Mesothelial cell of epicardium (in vitro differentiated cells): ENCODE measurements at regions not wholly inside any gene's neighbourhood (a gene's known extent, or its start where the extent isn't known, plus 50 kb on each side); places are given as distances from the start of the nearest gene placed in this dataset.

Experiments used
- DNase-seq, 2 experiments: peaks; one replicate each; pipeline ENCODE4 v3.0.0; 2021; ENCODE audit warnings: low spot score in 2 of 2; ENCODE audit not compliant: unreplicated experiment in 2 of 2
- H3K27ac Mint-ChIP-seq: 2 replicates; pipeline ENCODE4 v1.8.0; 2021; ENCODE audit warnings: mixed read lengths
- H3K27me3 Mint-ChIP-seq: 2 replicates; pipeline ENCODE4 v1.8.0; 2021; ENCODE audit warnings: low read depth, mixed read lengths
- H3K36me3 Mint-ChIP-seq: 2 replicates; pipeline ENCODE4 v1.8.0; 2021; ENCODE audit warnings: mixed read lengths
- H3K4me1 Mint-ChIP-seq: 2 replicates; pipeline ENCODE4 v1.8.0; 2021; ENCODE audit warnings: mixed read lengths
- H3K4me3 Mint-ChIP-seq: 2 replicates; pipeline ENCODE4 v1.8.0; 2021; ENCODE audit warnings: mild to moderate bottlenecking, moderate library complexity, mixed read lengths
- H3K9me3 Mint-ChIP-seq: 2 replicates; pipeline ENCODE4 v1.8.0; 2021; ENCODE audit warnings: mixed read lengths
- CTCF ChIP-seq: fragments of 200-600 bp; sonication (generic); IDR thresholded peaks from one replicate; pipeline ENCODE4 v1.5.0; 2021; ENCODE audit warnings: antibody characterized with exemption; ENCODE audit not compliant: unreplicated experiment

- peaks cover 15% of the 10 kb centered on the region for H3K4me1 Mint-ChIP-seq
- H3K27me3 Mint-ChIP-seq, result no peaks in the 10 kb centered on the region
- H3K36me3 Mint-ChIP-seq, result no peaks in the 10 kb centered on the region
- H3K27ac Mint-ChIP-seq, result no peak overlapping the region
- no peak for DNase-seq
- H3K4me3 Mint-ChIP-seq, result no peak overlapping the region
- H3K9me3 Mint-ChIP-seq, result peaks cover 6% of the 10 kb centered on the region
- TF ChIP-seq CTCF, result no peak
These were observed 157.2 kb downstream of the ESM1 start for GRCh38 chr5:54828151-54828550.

GRCh38 chr5:54825005-54825404 is 160.4 kb downstream of the ESM1 start:
- no peaks in the 10 kb centered on the region for H3K36me3 Mint-ChIP-seq
- no peak for DNase-seq
- H3K4me1 Mint-ChIP-seq, result peaks cover 21% of the 10 kb centered on the region
- no peak overlapping the region for H3K4me3 Mint-ChIP-seq
- no peaks in the 10 kb centered on the region for H3K27me3 Mint-ChIP-seq
- H3K27ac Mint-ChIP-seq, result no peak overlapping the region
- TF ChIP-seq CTCF, result no peak
- peaks cover 6% of the 10 kb centered on the region for H3K9me3 Mint-ChIP-seq

- peaks cover 14% of the 10 kb centered on the region for H3K4me1 Mint-ChIP-seq
- TF ChIP-seq CTCF, result no peak
- DNase-seq, result no peak
- no peaks in the 10 kb centered on the region for H3K36me3 Mint-ChIP-seq
- H3K9me3 Mint-ChIP-seq, result peaks cover 6% of the 10 kb centered on the region
- H3K27me3 Mint-ChIP-seq, result no peaks in the 10 kb centered on the region
- no peak overlapping the region for H3K4me3 Mint-ChIP-seq
- H3K27ac Mint-ChIP-seq, result no peak overlapping the region
These were observed 162.4 kb downstream of the ESM1 start for GRCh38 chr5:54823006-54823405.

- Mint-ChIP-seq H3K36me3 (no peaks in the 10 kb centered on the region), H3K4me3 (no peak overlapping the region), H3K27ac (no peak overlapping the region)
These were observed 163.1 kb downstream of the ESM1 start for GRCh38 chr5:54822324-54822687.

GRCh38 chr5:54821445-54822323 is 163.7 kb downstream of the ESM1 start:
- Mint-ChIP-seq H3K9me3 (no peaks in the 10 kb centered on the region), H3K27ac (peak overlapping the region; percentile 4), H3K4me3 (no peak overlapping the region), H3K4me1 (peaks cover 14% of the 10 kb centered on the region), H3K36me3 (no peaks in the 10 kb centered on the region), H3K27me3 (no peaks in the 10 kb centered on the region)
- TF ChIP-seq CTCF, result no peak
- no peak for DNase-seq

More at GRCh38 chr5:54822324-54822687, 163.1 kb downstream of the ESM1 start:
- peaks cover 14% of the 10 kb centered on the region for H3K4me1 Mint-ChIP-seq
- no peaks in the 10 kb centered on the region for H3K27me3 Mint-ChIP-seq
- H3K9me3 Mint-ChIP-seq, result peaks cover 6% of the 10 kb centered on the region
- DNase-seq, result no peak
- TF ChIP-seq CTCF, result no peak
